Glomerular visceral epithelial cell (primary cell): ENCODE measurements at regions not wholly inside any gene's neighbourhood (a gene's known extent, or its start where the extent isn't known, plus 50 kb on each side); places are given as distances from the start of the nearest gene placed in this dataset.
"Not testable (repeated sequence)": the region's sequence is repeated elsewhere in the genome, so short reads cannot be mapped to it uniquely, and the experiment has no call there.

ENCODE experiments used
- DNase-seq: peaks from one replicate; pipeline ENCODE4 v3.0.0-alpha.2; 2016; ENCODE audit errors: extremely low spot score

GRCh38 chr7:146057958-146058357, 58.6 kb upstream of the CNTNAP2 start:
- no peak for DNase-seq

DNA sequence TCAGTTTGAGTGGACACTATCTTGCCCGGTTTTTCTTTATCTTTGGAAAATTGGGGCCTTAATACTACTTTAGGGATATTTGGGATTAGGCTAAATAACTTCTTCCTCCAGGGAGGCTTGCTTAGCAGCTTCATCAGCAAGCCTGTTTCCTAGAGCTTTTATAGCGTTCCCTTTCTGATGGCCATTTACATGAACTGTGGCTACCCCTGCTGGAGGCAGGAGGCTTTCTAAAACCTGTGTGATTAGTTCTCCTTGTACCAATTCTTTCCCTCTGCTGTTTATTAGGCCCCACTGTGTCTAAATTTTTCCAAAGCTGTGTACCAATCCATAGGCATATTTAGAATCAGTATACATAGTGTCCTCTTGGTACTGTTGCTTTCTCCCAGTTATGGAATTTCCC, 61.7 kb upstream of the CNTNAP2 start:
- no peak for DNase-seq

DNA sequence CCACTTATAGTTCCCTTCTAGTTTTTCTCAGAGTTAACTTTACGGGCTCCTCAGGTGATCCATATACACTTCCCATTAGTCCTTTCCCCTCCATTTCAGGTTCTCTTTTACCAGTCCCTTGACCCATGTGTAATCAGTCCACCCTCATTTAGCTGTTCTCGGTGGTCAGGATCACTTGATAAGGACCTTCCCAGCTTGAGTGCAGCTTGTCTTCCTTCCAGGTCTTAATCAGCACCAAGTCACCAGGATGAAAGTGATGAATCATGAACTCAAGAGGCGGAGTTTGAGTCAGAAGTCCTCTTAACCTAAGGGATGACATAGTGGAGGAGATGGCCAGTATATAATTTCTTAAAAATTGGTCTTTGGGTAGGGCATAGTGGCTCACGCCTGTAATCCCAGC, 63.1 kb upstream of the CNTNAP2 start:
- no peak for DNase-seq

DNA sequence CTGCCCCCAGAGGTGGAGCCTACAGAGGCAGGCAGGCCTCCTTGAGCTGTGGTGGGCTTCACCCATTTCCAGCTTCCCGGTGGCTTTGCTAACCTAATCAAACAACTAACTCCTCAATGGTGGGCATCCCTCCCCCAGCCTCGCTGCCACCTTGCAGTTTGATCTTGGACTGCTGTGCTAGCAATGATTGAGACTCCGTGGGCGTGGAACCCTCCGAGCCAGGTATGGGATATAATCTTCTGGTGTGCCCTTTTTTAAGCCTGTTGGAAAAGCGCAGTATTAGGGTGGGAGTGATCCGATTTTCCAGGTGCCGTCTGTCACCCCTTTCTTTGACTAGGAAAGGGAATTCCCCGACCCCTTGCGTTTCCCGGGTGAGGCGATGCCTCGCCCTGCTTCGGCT, 73.3 kb upstream of the CNTNAP2 start:
- not testable (repeated sequence) for DNase-seq

DNA sequence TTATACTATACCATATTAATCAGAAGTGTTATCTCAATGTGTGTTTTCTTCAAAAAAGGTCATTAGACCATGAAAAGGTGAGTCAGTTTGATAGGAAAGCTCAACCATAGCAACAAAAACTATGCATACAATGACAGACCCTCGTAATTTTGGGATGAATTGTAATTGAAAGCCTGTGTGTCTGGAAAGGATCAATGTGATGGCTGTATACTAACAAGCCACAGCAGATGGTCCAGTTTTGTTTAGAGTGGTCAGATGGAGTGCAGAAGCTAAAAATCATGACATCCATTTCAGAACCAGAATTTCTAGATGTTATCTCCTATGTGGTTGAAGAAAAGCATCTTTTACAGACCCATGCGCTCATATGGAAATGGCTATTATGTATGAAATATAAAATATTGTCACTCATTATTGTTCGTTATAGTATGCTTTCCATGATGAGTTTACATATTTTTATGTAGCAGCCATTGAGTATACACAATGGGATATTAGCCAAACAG, 88.3 kb upstream of the CNTNAP2 start:
- DNase-seq = no peak

DNA sequence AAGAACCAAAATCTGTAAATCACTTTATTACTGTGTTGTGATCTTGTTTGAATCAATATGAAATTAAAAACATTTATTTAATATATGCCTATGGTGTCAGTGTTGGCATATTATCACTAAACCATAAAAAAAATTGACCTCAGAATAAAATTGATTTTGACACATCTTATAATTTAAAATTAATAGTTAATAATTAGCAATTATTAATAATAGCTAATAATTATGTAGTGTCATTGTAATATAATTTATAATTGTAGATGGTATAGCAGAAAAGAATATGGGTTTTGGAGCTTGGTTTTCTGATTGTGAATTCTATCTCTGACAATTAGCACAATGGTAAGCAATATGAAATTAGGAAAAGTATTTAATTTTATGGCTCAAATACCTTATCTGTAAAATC, 89.4 kb upstream of the CNTNAP2 start:
- no peak for DNase-seq

GRCh38 chr7:146022776-146023175, 93.8 kb upstream of the CNTNAP2 start:
- no peak for DNase-seq

- not testable (repeated sequence) for DNase-seq
Measured at GRCh38 chr7:146019041-146020004, 97.3 kb upstream of the CNTNAP2 start.

DNA sequence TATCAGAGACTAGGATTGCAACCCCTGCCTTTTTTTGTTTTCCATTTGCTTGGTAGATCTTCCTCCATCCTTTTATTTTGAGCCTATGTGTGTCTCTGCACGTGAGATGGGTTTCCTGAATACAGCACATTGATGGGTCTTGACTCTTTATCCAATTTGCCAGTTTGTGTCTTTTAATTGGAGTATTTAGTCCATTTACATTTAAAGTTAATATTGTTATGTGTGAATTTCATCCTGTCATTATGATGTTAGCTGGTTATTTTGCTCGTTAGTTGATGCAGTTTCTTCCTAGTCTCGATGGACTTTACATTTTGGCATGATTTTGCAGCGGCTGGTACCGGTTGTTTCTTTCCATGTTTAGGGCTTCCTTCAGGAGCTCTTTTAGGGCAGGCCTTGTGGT, 99.2 kb upstream of the CNTNAP2 start:
- not testable (repeated sequence) for DNase-seq

GRCh38 chr7:146014154-146014553, 102.4 kb upstream of the CNTNAP2 start:
- DNase-seq = not testable (repeated sequence)

DNA sequence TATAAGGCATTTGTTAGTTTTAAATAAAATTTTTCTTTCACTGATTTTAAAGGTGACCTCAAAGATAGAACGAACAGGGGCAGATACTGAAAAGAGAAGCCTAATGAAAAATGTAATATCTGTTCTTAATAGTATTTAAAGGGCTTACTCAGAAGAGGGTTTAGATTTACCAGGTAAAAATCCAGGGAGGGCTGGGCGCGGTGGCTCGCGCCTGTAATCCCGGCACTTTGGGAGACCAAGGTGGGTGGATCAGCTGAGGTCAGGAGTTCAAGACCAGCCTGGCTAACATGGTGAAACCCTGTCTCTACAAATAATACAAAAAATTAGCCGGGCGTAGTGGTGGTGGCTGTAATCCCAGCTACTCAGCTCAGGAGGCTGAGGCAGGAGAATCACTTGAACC, 108.3 kb upstream of the CNTNAP2 start:
- DNase-seq = no peak

DNA sequence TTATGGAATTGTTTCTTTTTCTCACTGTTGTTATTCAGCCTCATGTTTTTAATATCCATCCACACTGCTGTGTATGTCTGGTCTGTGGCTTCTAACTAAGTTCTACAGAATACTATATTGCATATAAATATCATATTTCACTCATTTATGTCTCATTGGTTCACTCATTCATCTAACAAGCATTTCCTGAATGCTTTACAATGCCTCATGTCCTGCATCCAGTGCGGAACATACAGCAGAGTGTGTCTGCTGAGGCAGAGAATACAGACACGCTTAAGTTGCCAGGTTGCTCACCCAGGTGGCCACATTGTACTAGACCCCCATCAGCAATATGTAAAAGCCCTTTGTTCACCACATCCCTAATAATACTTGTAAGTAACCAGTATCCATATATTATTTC, 111.8 kb upstream of the CNTNAP2 start:
- DNase-seq = no peak

GRCh38 chr7:146002431-146003078, 114.0 kb upstream of the CNTNAP2 start:
- no peak for DNase-seq

GRCh38 chr7:146002008-146002407, 114.6 kb upstream of the CNTNAP2 start:
- DNase-seq = no peak

- DNase-seq = no peak
Measured at GRCh38 chr7:146000882-146001281, 115.7 kb upstream of the CNTNAP2 start.

DNA sequence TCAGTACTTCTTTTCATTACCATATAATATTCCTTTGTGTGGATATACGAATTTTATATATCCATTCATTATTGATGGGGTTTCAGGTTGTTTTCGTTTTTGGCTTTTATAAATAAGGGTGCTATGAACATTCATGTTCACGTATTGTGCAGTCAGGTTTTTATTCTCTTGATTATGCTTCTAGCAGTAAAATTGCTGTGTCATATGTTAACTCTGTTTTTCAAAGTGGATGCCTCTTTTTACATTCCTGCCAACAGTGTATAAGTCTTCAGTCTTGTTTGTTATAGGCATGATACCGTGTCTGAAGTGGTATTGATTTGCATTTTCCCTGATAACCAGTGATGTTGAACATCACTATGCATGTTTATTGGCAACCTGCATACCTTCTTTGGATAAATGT, 127.1 kb upstream of the CNTNAP2 start:
- DNase-seq = no peak

GRCh38 chr7:145986248-145986874, 130.2 kb upstream of the CNTNAP2 start:
- no peak for DNase-seq

DNA sequence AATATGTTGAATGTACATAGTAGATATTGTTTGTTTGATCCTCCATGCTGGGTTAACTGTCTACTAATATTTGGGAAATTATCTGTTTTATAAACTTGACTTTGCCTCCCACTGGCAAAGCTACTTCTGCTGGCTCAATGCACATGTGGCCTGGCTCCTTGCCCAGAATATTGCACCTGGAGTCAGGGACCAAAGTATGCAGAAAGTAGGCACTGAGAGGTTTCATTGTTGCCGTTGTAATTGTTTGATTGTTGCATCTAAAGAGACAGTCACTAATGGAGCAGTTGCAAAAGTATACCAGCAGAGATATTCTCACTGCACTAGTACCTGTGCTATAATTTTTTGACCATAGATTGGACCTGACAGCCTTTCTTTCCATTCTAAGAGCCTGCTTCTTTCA, 137.8 kb upstream of the CNTNAP2 start:
- no peak for DNase-seq

DNA sequence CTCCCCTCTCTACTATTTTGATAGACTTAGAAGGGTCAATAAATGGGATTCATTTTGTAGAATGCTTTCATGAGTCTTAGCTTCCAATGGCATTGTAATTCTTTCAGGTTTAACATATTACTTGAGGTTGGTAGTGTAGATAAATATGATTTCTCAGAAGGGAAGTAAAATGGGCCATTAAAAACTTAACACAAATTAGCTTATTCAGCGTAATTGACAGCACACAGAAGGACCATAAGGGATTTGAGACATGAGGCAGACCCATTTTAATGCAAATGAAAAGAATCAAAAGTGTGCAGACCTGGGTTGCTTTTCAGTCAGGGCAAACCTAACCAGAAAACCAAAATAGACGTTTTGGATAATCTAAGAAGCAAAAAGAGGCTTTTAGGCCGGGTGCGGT, 156.6 kb upstream of the CNTNAP2 start:
- DNase-seq = no peak

DNA sequence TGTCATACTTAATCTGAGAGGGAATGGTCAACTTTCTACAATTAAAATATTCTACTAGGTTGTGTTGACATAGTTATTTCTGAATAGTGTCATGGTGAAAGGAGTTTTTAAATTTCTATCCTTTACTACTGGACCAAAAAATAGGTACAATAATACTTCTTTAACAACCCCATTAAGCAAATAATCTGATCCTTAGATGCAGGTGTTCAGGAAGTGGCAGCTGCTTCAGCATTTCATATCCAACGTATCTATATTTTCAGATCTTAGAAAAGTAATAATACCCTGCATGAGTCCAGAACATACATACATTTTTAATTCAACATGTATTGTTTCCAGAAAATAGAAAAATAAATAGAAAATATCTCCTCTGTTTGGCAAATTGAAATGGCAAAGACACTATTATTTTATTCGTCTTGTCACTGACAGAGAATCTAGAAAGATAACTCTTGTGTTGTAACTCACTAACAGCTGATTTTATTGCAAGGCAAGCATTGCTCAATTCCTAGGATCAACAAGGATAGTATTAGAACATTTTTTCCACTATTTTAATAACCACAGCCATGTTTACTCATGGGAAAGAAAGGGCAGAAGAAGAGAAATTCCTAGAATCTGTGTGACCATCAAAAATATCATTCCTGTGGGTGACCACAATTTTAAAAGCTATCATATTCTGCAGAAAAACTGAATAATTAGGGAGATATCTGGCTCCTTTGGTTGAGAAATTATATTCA, 159.3 kb upstream of the CNTNAP2 start:
- no peak for DNase-seq

DNA sequence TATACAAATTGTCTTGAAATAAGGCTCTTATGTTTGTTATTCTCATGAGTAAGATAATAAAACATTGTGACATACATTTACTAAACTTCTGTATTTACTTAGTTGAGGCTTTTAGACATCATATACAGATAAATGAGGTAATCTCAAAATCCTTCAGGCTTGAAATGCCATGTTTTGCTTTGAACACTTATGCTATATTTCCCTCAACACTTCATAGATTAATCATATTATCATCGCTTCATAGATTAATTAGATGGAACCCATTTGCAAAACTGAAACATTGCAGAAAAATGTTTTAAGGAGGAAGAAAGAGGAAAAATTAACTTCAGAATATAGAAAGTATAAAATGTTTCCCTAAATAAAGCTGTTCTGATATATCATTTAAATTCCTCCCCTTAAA, 165.0 kb upstream of the CNTNAP2 start:
- no peak for DNase-seq

DNA sequence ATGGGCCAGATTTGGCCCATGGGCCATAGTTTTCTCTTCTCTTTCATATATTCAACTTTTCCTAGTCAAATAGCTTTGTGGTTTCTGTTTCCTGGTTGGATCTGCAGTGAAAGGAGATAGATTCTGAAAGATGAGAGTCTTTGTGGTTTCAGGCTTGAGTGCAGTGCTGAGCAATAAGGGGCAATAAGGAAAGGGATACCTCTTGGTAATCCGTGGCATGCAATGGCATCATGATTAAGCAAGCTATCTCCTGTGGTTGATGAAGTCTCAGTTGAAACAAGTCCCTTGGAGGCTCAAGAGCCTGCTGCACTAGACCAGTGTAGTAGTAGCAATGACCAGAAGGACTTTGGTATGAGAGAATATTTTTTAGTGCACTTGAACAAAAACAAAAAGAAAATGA, 187.7 kb upstream of the CNTNAP2 start:
- no peak for DNase-seq
